Parathyroid adenoma (tissue), 2 donors: ENCODE measurements at regions not wholly inside any gene's neighbourhood (a gene's known extent, or its start where the extent isn't known, plus 50 kb on each side); places are given as distances from the start of the nearest gene placed in this dataset.
"Not testable (repeated sequence)": the region's sequence is repeated elsewhere in the genome, so short reads cannot be mapped to it uniquely, and the experiment has no call there.

Experiments
- H2AFZ ChIP-seq: fragments of 300-600 bp; sonication (generic); one replicate; pipeline ENCODE4 v1.7.0; 2017; ENCODE audit warnings: antibody characterized with exemption, mild to moderate bottlenecking
- H3K27ac ChIP-seq: fragments of 300-600 bp; sonication (generic); one replicate; pipeline ENCODE4 v1.7.0; 2017
- H3K27me3 ChIP-seq: fragments of 300-600 bp; sonication (generic); one replicate; pipeline ENCODE4 v1.7.0; 2017; ENCODE audit warnings: low read length; ENCODE audit not compliant: control insufficient read depth, insufficient read depth
- H3K36me3 ChIP-seq: fragments of 300-600 bp; sonication (generic); one replicate; pipeline ENCODE4 v1.7.0; 2017; ENCODE audit warnings: low read length; ENCODE audit not compliant: control insufficient read depth, insufficient read depth
- H3K4me1 ChIP-seq: fragments of 300-600 bp; sonication (generic); one replicate; pipeline ENCODE4 v1.7.0; 2017; ENCODE audit warnings: control low read depth
- H3K4me2 ChIP-seq: fragments of 300-600 bp; sonication (generic); one replicate; pipeline ENCODE4 v1.7.0; 2017; ENCODE audit warnings: low read length
- H3K4me3 ChIP-seq: fragments of 300-600 bp; sonication (generic); one replicate; pipeline ENCODE4 v1.7.0; 2017; ENCODE audit warnings: low read depth, low read length
- H3K79me2 ChIP-seq: fragments of 300-600 bp; sonication (generic); one replicate; pipeline ENCODE4 v1.7.0; 2017; ENCODE audit warnings: control low read depth
- H3K9ac ChIP-seq: fragments of 300-600 bp; sonication (generic); one replicate; pipeline ENCODE4 v1.7.0; 2017; ENCODE audit warnings: mild to moderate bottlenecking
- H3K9me3 ChIP-seq: fragments of 300-600 bp; sonication (generic); one replicate; pipeline ENCODE4 v1.7.0; 2017; ENCODE audit warnings: low read length; ENCODE audit not compliant: control insufficient read depth
- CTCF ChIP-seq: fragments of 300-600 bp; sonication (generic); IDR thresholded peaks from one replicate; pipeline ENCODE4 v1.7.0; 2017; ENCODE audit warnings: antibody characterized with exemption, mild to moderate bottlenecking
- donor health status: primary hyperparathyroidism.

- Histone ChIP-seq H3K4me1 (no peaks in the 10 kb centered on the region), H3K27me3 (no peaks in the 10 kb centered on the region), H3K9me3 (no peaks in the 10 kb centered on the region), H3K79me2 (no peaks in the 10 kb centered on the region), H3K4me2 (no peak overlapping the region), H3K9ac (no peak overlapping the region), H3K4me3 (no peak overlapping the region), H3K27ac (no peak overlapping the region), H2AFZ (no peak overlapping the region), H3K36me3 (no peaks in the 10 kb centered on the region)
- no peak for TF ChIP-seq CTCF
Measured at GRCh38 chr1:187733232-187733631, 904.5 kb downstream of the PLA2G4A start.

GRCh38 chr1:187734427-187734826 lies 905.7 kb downstream of the PLA2G4A start:
- Histone ChIP-seq H3K4me3 (no peak overlapping the region), H3K27ac (no peak overlapping the region), H3K9me3 (no peaks in the 10 kb centered on the region), H3K36me3 (no peaks in the 10 kb centered on the region), H3K27me3 (no peaks in the 10 kb centered on the region), H3K79me2 (no peaks in the 10 kb centered on the region), H3K9ac (no peak overlapping the region), H3K4me2 (no peak overlapping the region), H2AFZ (no peak overlapping the region), H3K4me1 (no peaks in the 10 kb centered on the region)
- TF ChIP-seq CTCF = no peak

- Histone ChIP-seq H3K27ac (no peak overlapping the region), H3K27me3 (no peaks in the 10 kb centered on the region), H3K79me2 (no peaks in the 10 kb centered on the region), H3K4me2 (no peak overlapping the region), H3K4me3 (no peak overlapping the region), H2AFZ (no peak overlapping the region), H3K9me3 (no peaks in the 10 kb centered on the region), H3K36me3 (no peaks in the 10 kb centered on the region), H3K9ac (no peak overlapping the region), H3K4me1 (no peaks in the 10 kb centered on the region)
- no peak for TF ChIP-seq CTCF
Measured at GRCh38 chr1:187744665-187745064, 915.9 kb downstream of the PLA2G4A start.

GRCh38 chr1:187755536-187755935 lies 926.8 kb downstream of the PLA2G4A start:
- H3K4me2 ChIP-seq = no peak overlapping the region
- H2AFZ ChIP-seq = no peak overlapping the region
- no peaks in the 10 kb centered on the region for H3K9me3 ChIP-seq
- H3K36me3 ChIP-seq = no peaks in the 10 kb centered on the region
- H3K9ac ChIP-seq = no peak overlapping the region
- no peaks in the 10 kb centered on the region for H3K79me2 ChIP-seq
- H3K27ac ChIP-seq = no peak overlapping the region
- no peaks in the 10 kb centered on the region for H3K4me1 ChIP-seq
- no peaks in the 10 kb centered on the region for H3K27me3 ChIP-seq
- TF ChIP-seq CTCF = no peak
- no peak overlapping the region for H3K4me3 ChIP-seq

- H3K9ac ChIP-seq, H3K4me2 ChIP-seq, H3K27me3 ChIP-seq, H3K9me3 ChIP-seq, H2AFZ ChIP-seq, H3K27ac ChIP-seq, H3K4me1 ChIP-seq, H3K4me3 ChIP-seq, H3K36me3 ChIP-seq, H3K79me2 ChIP-seq: not testable (repeated sequence)
Measured at GRCh38 chr1:187756684-187757083, 927.9 kb downstream of the PLA2G4A start.
